Fibroblast of skin of abdomen (primary cell): ENCODE measurements at regions not wholly inside any gene's neighbourhood (a gene's known extent, or its start where the extent isn't known, plus 50 kb on each side); places are given as distances from the start of the nearest gene placed in this dataset.

ENCODE experiments used
- DNase-seq: peaks from one replicate; pipeline ENCODE4 v3.0.0-alpha.2; 2013

DNA sequence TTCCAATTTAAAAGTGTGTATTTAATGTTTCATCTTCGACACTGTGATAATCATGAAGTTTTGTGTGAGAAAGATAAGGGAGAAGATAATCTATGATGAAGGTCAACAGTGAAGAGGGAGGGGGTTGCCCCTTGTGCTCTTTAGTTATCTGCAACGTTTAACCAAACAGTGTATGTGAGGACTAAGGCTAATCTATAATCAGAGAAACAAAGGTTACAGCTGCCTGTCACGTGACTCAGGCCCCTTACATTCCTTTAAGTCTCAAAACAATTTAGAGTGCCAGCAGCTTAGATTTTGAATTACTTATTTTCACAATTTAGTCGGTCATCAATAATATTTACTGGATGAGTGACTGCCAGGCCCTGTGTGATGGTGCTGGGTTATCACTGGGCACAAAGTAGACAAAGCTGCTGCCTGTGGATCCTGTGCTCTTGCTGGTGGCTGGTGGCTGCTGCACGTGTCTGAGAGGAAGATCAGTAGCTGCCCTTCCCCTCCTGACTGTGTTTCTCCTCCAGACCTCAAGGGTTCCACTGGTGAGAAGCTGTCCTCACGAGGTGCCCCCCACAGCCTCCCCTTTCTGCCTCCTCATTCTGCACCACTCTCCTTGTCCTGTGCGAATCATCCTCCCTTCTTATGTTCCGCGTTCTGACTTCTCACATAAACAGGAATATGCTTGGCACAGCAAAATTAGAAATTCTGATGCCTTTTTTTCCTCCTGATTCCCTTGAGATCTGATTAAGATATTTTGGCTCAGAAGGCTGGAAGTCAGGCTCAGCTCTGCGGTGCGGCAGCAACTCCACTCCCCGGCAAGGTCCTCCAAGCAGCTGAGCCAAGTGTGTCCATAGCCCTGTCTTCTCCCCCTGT is 331.1 kb upstream of the B3GAT1 start:
- no peak for DNase-seq

DNA sequence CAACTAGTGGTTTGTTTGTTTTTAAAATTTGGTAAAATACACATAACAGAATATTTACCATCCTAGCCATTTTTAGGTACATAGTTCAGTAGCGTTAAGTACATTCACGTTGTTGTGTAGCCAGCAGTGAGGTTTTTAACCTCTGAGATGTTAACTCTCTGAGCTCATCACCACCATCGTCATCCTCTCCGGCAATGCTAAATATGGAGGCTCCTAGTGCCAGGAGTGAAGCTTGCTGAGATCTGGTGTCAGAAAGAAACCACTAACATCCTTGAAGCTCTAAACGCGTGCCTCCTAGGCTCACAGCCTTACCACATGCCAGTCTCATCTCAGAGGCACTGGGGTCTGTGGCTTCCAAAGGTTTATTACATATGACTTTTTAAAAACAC is 330.2 kb upstream of the B3GAT1 start:
- peak; percentile 5 for DNase-seq

DNA sequence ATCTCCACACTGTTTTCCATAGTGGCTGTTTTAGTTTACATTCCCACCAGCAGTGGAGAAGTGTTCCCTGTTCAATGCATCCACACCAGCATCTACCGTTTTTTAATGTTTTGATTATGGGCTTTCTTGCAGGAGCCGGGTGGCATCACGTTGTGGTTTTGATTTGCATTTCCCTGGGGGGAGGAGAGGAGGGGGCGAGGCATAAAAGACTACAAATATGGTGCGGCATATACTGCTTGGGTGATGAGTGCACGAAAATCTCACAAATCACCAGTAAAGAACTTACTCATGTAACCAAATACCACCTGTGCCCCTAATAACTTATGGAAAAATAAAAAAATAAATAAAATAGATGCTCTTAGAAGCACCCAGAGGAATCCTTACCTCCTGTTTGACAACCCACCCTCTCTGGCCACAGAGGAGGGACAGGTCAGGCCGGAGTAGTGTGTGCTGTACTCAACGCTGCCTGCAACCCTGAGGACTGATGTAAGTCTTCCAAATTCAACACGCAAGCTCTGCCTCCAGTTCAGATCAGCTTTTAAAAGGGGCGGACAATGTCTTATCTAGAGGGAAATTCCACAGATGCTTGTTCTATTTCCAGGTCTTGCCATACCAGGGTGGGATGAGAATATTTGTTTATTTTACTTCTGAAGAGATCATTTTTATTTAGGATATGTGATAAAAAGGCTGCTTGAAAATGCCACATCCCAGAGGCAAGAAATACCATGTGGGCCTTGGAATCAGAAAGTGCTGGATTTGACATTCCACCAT is 329.6 kb upstream of the B3GAT1 start:
- no peak for DNase-seq

DNA sequence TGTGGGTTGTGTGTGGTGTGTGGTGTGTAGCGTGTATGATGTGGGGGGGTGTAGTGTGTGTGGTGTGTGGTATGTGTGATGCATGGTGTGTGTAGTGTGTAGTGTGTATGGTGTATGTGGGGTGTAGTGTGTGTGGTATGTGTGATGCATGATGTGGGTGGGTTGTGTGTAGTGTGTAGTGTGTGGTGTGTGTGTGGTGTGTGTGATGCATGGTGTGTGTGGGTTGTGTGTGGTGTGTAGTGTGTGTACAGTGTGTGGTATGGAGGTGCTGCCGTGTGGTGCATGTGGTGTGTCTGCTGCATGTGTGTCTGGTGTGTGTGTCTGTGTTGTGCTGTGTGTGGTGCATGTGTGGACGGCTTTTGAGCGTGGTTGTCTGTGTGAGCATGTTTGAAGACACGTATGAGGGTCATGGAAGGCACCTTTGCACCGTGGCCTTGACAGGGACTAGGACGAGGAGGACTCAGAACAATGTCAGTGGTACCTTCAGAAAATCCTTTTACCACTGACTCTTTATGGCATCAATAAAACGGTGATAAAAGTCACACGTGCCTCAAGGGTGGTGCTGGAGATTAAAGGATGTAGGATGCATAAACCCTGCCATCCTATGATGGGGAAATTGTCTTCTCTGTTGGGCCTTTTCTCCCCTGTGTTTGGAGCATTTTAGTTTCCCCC is 328.7 kb upstream of the B3GAT1 start:
- DNase-seq, result no peak

DNA sequence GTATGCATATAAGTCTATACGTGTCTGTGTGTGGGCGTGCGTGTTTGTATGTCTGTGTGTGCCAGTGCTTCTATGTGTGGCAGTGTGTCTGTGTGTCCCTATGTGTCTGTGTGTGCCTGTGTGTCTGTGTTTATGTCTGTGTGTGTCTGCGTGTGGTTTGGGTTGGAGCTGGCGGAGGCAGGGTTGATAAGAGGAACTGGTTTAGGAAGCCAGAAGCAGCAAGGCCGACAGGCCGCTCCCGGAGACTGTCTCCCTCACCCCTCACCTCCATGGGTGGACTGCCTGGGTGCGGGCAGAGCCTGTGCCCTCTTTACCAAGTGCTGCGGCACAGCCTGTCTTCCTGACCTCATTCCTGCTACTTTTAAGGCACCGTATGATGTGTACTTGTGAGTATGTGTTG is 327.1 kb upstream of the B3GAT1 start:
- DNase-seq, result no peak

DNA sequence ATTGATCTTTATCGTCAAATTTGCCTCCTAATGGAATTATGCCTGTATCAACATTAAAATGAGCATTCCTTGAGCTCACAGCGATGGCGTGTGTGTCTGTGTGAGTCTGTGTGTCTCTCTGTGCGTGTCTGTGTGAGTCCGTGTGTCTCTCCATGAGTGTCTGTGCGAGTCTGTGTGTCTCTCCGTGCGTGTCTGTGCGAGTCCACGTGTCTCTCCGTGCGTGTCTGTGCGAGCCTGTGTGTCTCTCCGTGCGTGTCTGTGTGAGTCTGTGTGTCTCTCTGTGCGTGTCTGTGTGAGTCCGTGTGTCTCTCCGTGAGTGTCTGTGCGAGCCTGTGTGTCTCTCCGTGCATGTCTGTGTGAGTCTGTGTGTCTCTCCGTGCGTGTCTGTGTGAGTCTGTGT is 326.5 kb upstream of the B3GAT1 start:
- DNase-seq, result no peak

DNA sequence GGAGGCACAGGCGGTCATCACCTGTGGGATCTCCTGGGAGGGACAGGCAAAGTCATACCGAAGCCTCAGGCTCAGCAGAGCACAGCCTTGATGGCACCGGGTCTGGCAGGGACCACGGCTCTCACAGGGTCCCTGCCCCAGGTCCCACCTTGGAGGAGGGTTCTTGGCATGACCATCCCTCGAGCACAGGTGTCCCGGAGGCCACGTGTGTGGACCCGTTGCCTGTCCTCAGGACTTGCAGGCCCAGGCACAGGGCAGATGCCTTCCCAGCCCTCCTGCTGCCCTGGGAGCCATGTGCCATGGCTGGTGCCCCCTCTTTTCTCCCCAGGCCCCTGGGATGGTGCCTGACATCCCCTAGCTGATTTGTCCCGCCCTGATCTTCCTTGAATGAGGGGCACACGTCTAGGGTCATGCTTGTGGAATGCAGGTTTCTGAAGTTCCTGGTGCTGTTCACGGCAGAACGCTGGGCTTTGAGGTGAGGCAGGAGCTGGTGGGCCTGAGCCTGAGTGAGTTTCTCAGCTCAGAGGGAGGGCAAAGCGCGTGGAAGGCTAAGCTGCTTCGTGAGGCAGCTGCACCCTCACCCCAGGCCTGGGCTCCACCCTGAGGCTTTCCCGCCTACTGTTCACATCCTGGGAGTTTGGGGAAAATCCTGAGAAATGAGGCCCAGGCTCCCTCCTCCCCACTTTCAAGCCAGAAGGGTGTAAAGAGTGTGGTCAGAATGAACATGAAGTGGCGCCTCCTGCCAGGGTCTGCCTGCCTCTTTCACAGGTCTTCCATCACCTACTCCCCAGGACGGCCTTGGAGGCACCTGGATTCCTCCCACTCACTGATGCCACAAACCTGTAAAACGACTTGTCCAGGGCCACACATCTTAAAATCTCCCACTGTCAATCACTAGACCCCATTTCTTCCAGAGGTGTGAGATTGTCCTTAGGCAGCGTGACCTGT is 325.8 kb upstream of the B3GAT1 start:
- DNase-seq, result no peak

DNA sequence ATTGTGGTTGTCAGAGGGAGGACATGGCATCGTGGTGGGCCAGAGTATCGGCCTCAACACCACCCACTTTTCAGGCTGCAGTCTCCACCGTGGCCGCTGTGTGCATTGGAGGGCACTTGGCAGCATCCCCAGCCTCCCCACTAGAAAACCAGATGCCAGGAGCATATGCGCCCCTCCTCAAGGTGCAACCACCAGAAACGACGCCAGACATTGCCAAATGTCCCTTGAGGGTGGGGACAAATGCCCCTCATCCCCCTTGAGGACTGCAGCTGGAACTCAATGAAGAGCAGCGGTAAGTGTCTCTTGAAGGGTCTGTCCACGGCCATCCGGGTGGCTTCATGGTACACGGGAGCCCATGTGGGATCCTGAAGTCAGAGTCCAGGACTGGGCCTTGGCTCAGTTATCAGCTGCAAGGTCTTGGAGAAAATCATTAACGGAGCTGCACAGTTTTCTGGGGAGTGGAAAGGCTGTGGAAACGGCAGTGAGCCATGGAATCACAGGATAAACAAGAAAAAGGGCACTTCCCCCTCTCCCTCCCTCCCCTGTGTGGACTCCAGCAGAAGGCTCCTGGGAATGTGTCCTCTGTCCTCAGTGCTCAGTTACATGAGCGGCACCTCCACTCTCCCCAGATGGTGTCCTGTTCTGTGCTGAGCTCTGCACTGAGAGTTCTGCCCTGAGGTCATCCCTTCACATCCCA is 324.4 kb upstream of the B3GAT1 start:
- no peak for DNase-seq

DNA sequence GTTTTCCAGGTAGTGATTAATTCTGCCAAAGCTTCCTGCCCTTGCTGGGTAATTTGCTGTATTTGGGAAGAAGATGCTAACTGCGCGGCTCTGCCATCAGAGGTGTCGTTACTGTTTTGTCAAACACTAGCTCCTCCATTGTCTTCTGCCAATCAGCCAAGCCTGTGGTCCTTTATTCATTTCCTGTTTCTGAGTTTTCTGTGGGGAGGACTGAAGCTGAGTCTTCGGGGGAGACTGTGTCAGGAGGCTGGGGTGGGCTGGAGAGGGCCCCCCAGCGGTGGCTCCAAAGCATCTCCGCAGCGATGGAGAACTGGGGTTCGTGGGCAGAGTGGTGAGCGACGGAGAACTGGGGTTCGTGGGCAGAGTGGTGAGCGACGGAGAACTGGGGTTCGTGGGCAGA is 322.9 kb upstream of the B3GAT1 start:
- no peak for DNase-seq

DNA sequence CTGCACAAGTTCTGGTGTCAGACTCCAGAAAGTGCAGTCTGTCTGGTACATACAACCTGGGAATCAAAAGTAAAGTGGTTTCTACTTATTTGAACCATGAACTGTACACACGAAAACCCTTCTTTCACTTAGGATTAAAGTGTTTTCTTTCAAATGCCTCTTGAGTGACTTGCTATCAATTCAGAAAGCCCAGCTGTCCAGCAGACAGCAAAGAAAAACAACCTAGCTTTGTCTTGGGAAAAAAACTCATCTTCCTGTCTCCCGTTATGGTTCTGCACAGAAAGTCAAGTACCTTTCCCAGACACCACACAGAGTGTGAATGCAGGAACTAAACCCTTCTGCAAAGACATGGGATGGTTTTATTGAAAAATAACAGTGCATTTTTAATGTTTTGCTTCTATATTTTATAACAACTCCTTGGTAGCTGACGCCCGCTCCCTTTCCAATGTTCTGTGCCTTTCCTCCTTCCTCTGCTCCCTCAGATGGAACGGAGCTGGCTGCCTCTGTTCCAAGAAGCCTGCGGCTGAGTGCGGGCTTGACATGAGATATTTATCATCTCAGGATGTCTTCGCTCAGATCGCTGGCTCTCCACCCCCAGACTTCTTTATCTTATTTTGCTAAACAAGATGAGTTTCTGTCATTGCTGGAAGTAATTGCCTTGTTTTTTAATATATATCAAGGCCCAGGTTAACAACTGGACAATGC is 322.3 kb upstream of the B3GAT1 start:
- DNase-seq, result no peak

DNA sequence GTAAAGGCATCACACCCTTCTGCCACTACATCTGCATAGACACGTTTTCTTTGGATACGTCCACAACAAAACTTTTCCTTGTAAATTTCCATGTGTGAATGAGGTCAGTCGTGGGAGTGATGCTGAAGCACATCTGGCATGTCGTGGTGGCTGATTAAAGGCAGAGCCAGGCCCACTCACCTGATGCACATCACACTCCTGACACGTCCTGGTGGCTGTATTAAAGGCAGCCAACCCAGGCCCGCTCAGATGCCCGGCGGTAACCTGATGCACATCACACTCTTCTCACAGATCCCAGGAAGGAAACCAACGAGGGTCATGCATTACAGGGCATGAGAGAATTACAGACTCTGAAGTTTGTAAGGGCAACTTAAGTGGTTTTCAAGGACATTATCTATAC is 321.6 kb upstream of the B3GAT1 start:
- no peak for DNase-seq

DNA sequence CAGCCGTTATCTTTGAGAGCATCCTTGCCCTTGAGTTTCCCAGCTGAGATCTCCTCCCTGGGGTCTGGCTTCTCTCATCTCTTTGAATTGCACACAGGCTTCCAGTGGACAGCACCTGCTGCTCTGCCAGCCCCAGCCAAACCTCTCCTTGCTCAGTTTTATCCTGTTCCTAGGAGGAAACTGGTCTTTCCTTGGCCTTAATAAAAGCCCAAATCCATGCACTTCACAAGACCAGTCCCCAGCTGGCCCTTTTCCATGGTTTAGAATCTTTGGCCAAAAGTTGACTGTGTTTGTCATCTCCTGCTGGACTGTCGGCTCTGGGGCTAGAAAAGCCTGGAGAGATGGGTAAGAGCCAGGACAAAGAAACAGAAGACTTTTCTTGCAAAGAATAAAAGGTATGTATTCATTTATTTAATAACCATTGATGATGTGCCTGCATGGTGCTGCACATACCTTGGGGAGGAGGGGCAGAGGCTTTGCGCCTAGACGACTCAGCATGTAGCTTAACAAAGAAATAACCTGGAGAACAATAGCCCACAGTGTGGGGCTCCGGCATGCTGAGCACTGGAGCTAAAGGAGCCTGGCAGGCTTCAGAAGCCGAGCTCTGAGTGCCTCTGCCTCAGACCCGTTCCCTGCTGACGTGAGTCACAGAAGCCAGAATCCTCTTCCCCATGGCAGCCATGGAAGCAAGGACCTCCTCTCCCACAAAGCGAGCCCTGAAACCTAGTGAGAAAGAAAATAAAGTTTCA is 319.3 kb upstream of the B3GAT1 start:
- DNase-seq, result no peak

DNA sequence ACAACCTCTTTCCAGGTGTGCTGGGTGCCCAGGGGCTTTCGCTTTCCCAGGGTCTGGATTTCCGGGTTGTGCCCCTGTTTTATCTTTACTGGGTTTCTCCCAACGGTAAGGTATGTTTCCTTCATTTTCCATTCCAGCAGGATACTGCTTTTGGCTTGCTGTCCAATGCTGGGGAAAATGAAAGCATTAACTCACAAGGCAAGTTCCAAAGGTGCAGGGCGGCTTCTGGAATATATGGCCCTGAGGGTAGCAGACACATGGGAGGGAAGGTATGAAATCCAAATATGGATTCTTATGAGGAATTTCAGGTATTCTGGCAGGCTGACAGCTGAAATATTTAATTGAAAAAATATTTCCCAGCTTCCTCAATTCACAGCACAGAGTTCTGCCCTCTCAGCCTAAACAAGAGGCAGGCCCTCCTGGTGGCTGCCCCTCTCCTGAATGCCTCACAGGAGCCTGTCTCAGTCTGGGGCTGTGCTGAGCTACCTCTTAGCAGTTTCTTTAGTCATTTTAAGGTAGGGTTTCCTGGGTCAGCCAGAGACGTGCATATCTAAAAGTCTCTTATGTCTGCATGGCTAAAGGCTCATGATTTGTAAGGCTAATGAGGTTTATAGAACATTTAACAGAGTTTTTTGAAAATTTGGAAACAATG is 318.6 kb upstream of the B3GAT1 start:
- DNase-seq, result no peak

DNA sequence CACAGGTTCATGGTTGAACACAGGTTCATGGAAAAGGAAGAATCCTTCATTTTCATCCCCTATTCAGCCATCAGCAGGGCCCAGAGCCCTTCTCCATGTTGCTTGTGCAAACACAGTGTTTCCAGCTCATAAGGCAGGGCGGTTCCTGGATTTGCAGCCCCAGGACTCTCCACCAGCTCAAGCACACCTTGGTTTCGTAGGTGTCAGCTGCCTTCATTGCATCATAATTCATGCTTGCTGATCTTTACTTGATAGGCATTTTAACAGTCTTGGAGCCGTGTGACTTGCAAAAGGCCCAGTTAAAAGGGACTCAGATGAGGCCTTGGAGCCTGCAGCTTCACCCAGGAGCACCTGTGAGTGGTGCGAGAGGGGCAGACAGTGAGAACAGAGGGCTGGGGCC is 318.1 kb upstream of the B3GAT1 start:
- DNase-seq, result no peak

DNA sequence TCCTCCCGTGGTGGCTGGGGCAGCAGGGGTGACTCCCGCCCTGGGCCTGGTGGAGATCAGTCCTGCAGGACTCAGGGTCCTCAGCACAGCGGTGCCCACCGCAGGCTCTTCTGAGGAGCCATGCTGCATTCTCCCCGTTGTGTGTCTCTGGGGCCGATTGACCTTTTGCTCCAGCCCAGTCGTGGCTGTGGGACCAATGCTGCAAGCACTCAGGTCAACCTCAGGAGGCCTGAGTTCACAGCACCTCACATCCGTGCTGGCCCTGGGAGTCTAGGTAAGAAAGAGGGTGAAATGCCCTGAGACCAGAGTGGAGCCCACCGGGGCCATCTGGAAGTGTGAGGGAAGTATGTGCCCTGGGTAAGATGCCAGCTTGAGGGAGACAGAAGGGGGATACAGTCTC is 316.1 kb upstream of the B3GAT1 start:
- no peak for DNase-seq

DNA sequence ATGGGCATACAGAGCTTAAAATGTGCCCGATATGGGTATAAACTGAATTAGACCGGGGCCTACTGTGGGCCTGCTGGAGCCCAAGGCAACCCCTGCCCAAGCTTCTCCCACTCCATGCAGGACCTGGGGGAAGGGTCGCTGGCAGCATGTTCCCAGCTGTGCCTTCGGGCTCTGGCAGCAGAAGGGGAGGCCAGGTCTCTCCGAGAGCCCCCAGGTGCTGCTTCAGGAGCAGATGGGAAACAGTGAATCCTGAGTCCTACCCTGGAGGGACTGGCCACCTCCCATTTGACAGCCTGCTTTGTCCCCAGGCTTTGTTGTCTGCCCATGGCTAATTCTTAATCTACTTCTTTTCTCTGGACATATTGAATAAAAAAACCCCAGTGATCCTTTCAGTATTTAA is 315.6 kb upstream of the B3GAT1 start:
- DNase-seq, result no peak

DNA sequence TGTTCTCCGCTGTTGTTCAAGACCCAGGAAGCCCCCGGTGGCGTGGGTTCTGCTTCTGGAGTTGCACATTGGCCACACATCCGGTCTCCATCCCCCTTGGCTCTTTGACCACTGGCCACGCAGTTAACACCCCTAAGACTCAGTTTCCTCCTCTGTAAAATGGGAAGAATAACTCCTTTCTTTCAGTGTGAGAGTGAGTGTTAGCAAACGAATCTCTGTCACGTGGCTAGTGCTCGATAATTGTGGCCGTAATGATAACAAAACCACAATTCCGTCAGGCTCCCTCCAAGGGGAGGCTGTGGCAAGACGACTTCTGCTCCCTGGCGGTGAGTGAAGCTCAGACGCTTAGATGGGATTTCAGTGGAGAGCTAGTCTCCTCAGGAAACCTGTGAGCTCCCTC is 315.2 kb upstream of the B3GAT1 start:
- DNase-seq, result no peak

DNA sequence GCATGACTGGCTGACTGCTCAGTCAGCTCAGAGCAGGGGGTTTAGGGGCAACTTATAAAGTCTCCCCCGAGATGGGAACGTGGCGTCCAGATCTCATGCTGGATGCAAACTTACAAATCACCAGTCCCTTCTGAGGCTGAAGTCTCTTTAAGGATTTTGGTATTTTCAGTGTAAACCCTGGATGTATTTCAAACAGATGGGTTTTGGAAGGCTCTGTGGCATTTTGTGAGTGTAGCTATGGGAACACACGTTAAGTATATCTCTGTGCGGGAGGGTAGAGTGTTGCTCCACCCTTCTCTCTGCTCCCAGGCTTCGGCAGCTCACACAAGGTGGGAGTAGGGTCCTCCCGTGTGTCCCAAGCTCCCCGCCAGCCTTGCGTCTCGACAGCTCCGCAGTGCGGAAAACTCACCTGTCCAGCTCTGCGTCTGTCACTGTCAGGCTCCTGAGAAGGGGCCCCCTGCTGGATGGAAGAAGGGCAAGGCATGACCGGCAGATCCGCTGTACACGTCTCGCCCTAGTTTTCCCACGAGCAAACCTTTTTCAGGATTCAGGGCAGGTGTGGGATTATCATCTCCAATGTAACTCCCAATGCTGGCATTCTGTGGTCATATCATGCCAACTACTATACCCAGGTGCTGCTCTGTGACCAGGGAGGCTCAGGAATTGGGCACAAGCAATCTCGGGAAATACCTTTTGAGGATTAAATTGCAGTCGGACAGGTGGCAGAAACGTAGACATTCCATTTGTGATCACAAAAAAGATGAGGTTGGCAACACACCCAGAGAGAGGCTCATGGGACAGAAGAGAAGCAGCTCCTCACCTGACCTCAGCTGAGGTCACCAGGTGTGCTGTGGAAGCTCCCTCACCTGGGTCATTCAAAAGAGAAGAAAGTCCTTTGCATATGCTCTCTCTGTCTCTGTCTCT is 313.9 kb upstream of the B3GAT1 start:
- DNase-seq, result no peak

DNA sequence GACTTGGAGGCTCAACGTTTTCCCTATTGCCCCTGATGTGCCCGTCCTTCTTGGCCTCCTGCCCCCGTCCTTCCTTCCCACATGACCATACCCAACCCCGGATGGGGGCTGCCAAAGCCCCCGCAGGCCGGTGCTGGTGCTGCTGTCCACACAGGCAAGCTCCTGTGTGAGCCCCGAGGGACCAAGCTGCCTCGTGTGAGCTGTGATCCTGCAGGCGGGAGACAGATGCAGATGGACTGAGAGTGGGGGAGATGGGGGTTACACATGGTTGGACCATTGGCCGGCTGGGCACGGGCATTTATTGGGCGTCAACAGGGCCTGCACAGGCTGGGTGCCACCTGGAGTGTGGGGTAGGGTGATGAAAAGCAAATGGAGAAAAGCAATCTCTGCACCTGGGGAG is 313.2 kb upstream of the B3GAT1 start:
- no peak for DNase-seq
